Spleen (tissue), 11 donors: ENCODE measurements at regions not wholly inside any gene's neighbourhood (a gene's known extent, or its start where the extent isn't known, plus 50 kb on each side); places are given as distances from the start of the nearest gene placed in this dataset.

ENCODE experiments used
- DNase-seq: peaks from one replicate; pipeline ENCODE4 v3.0.0-alpha.2; 2020
- H3K27ac ChIP-seq, 8 donors: fragments of 200-600 bp; sonication (generic) in 7 of 8; 1 replicate in 4 of 8; 2 replicates in 4 of 8; pipeline versions ENCODE4 v1.5.0 to v1.8.0; 2016 to 2021; ENCODE audit warnings: inconsistent platforms in 4 of 8, mild to moderate bottlenecking in 4 of 8, moderate library complexity in 1 of 8
- H3K27me3 ChIP-seq, 7 donors: fragments of 200-600 bp; sonication (generic) in 6 of 7; replicated peaks in 1 of 7; 1 replicate in 4 of 7; 2 replicates in 3 of 7; pipeline versions ENCODE4 v1.5.0 to v1.8.0; 2016 to 2021; ENCODE audit warnings: inconsistent platforms in 3 of 7, mild to moderate bottlenecking in 1 of 7
- H3K36me3 ChIP-seq, 6 donors: fragments of 200-600 bp; sonication (generic) in 5 of 6; 1 replicate in 4 of 6; 2 replicates in 2 of 6; pipeline versions ENCODE4 v1.5.0 to v1.8.0; 2016 to 2021; ENCODE audit warnings: inconsistent platforms in 2 of 6
- H3K4me1 ChIP-seq, 6 donors: fragments of 200-600 bp; sonication (generic) in 5 of 6; 1 replicate in 3 of 6; 2 replicates in 3 of 6; pipeline versions ENCODE4 v1.5.0 to v1.8.0; 2016 to 2021; ENCODE audit warnings: inconsistent platforms in 3 of 6
- H3K4me3 ChIP-seq, 8 donors: fragments of 200-600 bp; sonication (generic) in 7 of 8; 1 replicate in 4 of 8; 2 replicates in 4 of 8; pipeline versions ENCODE4 v1.5.0 to v1.8.0; 2016 to 2021; ENCODE audit warnings: inconsistent platforms in 4 of 8, mild to moderate bottlenecking in 4 of 8, moderate library complexity in 2 of 8
- H3K9me3 ChIP-seq, 8 donors: fragments of 200-600 bp; sonication (generic) in 7 of 8; 1 replicate in 4 of 8; 2 replicates in 4 of 8; pipeline versions ENCODE4 v1.5.0 to v1.8.0; 2016 to 2021; ENCODE audit warnings: inconsistent platforms in 4 of 8
- POLR2A ChIP-seq, 3 donors: fragments of 450-650 bp; IDR thresholded peaks; one replicate each; pipeline ENCODE4 v1.5.1; 2017; ENCODE audit warnings: antibody characterized with exemption in 3 of 3, mild to moderate bottlenecking in 1 of 3
- POLR2AphosphoS5 ChIP-seq, 3 donors: sonication (generic); formaldehyde crosslinking; IDR thresholded peaks; one replicate each; pipeline ENCODE4 v1.5.1; 2017; ENCODE audit warnings: antibody characterized with exemption in 3 of 3
- WGBS, 5 donors: extraction: QIAGEN DNeasy Blood & Tissue Kit in 3 of 5; methylation state at CpG; one replicate each; pipeline versions ENCODE4 v1.1.5 to v1.1.7; 2013 to 2018; 5-methylcytosine and 5-hydroxymethylcytosine counted together
- intact Hi-C: fragments of 100-400 bp; cut with DNase I; formaldehyde crosslinking; loops from one replicate; pipeline ENCODE4 v1.15.0; 2023; ENCODE audit warnings: low total_unique reads
- TF ChIP-seq, protein P1 (sequence below), 11 experiments: fragments of 200-600 bp in 7 of 11; fragments of 450-650 bp in 4 of 11; sonication (generic) in 4 of 11; IDR thresholded peaks in 8 of 11; conservative IDR thresholded peaks in 3 of 11; 1 replicate in 7 of 11; 2 replicates in 4 of 11; pipeline versions ENCODE4 v1.4.0 to v1.8.0; 2016 to 2021; ENCODE audit warnings: antibody characterized with exemption in 11 of 11, inconsistent platforms in 4 of 11, mild to moderate bottlenecking in 1 of 11
- donor health status: healthy with polysubstance abuse.
- donor health status: DM: no; HTN: no; CAD: no; lungs with moderate emphysema.
- donor health status: DM: no; HTN: no; CAD: no.
- donor health status: Bipolar disorder and iron deficiency.
- donor health status: healthy.
- donor health status: DM: no; HTN: no; CAD: no.
- donor health status: DM: yes; HTN: yes; CAD: no.

DNA sequence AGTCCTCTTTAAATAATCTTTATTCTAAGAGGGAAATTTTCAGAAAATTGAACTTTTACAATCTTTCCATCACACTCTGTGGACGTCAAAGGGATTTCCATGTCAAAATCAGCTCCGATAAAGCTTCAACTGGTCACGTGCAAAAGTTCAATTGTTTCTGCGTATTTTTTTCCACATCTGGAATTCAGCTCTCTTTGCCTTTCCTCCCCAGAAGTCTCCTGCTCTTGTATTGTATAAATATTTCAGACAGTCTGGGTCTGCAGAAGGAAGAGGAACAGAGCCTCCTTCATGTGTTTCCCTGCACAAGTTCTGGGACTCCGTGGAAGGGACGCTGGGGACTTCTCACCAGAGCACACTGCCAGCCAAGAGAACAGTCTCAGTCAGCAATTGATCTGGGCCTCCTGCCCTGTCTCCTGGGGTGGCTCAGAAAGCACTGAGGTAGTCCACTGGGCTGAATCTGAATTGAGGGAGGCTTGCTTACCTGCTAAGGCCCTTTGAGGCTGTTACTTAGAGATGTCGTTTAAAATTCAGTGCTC is 251.5 kb downstream of the TFCP2L1 start:
- TF ChIP-seq, protein P1, sequence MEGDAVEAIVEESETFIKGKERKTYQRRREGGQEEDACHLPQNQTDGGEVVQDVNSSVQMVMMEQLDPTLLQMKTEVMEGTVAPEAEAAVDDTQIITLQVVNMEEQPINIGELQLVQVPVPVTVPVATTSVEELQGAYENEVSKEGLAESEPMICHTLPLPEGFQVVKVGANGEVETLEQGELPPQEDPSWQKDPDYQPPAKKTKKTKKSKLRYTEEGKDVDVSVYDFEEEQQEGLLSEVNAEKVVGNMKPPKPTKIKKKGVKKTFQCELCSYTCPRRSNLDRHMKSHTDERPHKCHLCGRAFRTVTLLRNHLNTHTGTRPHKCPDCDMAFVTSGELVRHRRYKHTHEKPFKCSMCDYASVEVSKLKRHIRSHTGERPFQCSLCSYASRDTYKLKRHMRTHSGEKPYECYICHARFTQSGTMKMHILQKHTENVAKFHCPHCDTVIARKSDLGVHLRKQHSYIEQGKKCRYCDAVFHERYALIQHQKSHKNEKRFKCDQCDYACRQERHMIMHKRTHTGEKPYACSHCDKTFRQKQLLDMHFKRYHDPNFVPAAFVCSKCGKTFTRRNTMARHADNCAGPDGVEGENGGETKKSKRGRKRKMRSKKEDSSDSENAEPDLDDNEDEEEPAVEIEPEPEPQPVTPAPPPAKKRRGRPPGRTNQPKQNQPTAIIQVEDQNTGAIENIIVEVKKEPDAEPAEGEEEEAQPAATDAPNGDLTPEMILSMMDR (IDR thresholded peaks at IDR 0.05 in 8 of 11, conservative IDR thresholded peaks at IDR 0.05 in 3 of 11) = no peak
- Histone ChIP-seq H3K36me3 (no peaks in the 10 kb centered on the region), H3K4me1 (no peaks in the 10 kb centered on the region), H3K4me3 (no peak overlapping the region), H3K27me3 (peaks cover 0 to 50% (median 0%) of the 10 kb centered on the region in 7 donors), H3K27ac (no peak overlapping the region), H3K9me3 (no peaks in the 10 kb centered on the region)
- intact Hi-C loops = no loop called here
- 75 to 91% (median 87%) methylated on average over 7 of the region's 7 CpGs for WGBS, 5 donors
- DNase-seq = no peak

DNA sequence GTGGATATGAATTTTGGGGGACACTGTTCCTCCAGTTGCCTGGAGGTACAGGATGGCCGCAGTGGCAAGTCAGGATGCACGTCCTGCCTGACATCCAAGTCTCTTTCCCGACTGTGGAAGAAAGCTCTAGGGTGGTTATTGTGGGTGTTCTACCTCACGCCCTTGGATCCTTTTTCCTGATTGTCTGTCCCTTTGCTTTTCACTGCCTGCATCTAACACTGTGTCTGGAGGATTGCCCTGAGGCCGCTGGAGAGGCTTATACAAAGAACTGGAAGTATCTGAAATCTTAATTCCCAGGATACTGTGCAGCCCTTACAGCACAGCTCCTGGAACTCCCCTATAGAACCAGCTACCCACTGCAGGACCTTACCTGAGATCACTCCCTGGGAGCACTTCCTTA is 250.5 kb downstream of the TFCP2L1 start:
- TF ChIP-seq POLR2A (IDR thresholded peaks at IDR 0.05) (no peak), POLR2AphosphoS5 (IDR thresholded peaks at IDR 0.05) (no peak)
- TF ChIP-seq, protein P1 (IDR thresholded peaks at IDR 0.05 in 8 of 11, conservative IDR thresholded peaks at IDR 0.05 in 3 of 11) = no peak
- H3K27me3 ChIP-seq = peaks cover 0 to 52% (median 0%) of the 10 kb centered on the region in 7 donors
- no peaks in the 10 kb centered on the region for H3K4me1 ChIP-seq
- H3K27ac ChIP-seq = no peak overlapping the region
- H3K4me3 ChIP-seq = no peak overlapping the region
- intact Hi-C loops = no loop called here
- no peak for DNase-seq
- WGBS, 5 donors = 61 to 88% (median 75%) methylated on average over 5 of the region's 5 CpGs
- H3K36me3 ChIP-seq = no peaks in the 10 kb centered on the region
- no peaks in the 10 kb centered on the region for H3K9me3 ChIP-seq

DNA sequence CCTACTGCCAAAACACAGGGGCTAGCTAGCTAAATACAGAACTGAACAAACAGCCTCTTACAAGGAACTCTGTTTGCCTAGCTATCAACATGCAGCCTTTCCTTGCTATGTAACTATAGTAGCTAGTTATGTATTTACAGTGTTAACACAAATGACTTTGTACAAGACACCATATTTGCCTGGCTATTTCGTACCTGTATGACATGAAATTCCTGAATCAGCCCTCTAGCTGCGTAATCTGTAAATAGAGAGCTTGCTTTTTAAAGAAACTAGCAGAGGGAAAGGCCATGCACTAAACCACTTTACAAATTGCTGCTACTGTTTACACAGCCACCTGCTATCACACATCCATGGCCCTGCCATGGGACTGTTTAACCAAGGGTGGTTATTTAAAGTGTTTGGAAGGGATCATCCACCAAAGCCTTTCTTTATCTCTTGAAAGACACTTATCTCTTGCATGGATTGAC is 248.7 kb downstream of the TFCP2L1 start:
- TF ChIP-seq POLR2A (IDR thresholded peaks at IDR 0.05) (no peak), POLR2AphosphoS5 (IDR thresholded peaks at IDR 0.05) (no peak)
- TF ChIP-seq, protein P1 (IDR thresholded peaks at IDR 0.05 in 8 of 11, conservative IDR thresholded peaks at IDR 0.05 in 3 of 11) = no peak
- WGBS, 5 donors = 79 to 85% (median 81%) methylated on average over 2 of the region's 2 CpGs
- DNase-seq = no peak
- no peaks in the 10 kb centered on the region for H3K4me1 ChIP-seq
- H3K27me3 ChIP-seq = peaks cover 0 to 42% (median 0%) of the 10 kb centered on the region in 7 donors
- no peak overlapping the region for H3K4me3 ChIP-seq
- no peak overlapping the region for H3K27ac ChIP-seq
- no peaks in the 10 kb centered on the region for H3K9me3 ChIP-seq
- H3K36me3 ChIP-seq = no peaks in the 10 kb centered on the region
- intact Hi-C loops = no loop called here

DNA sequence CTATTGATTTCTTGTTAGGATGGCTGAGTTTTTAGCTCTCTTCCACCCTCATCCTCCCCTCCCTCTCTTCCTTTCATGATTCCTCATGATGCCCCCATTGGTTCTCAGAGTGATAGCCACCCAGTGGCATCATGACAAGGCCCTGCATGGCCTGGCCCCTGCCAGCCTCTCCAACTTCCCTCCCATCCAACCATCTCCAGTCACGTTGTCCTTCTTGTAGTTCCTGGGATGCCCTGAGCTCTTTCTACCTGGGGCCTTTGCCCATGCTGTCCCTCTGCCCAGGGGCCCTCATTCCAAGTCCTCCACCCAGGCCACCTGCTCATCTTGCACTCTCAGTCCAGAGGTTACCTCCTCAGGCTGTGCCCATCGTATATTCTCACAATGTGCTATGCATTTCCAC is 247.5 kb downstream of the TFCP2L1 start:
- no peak for DNase-seq
- Histone ChIP-seq H3K36me3 (no peaks in the 10 kb centered on the region), H3K27me3 (peaks cover 0 to 30% (median 0%) of the 10 kb centered on the region in 7 donors), H3K4me3 (no peak overlapping the region), H3K4me1 (no peaks in the 10 kb centered on the region), H3K9me3 (no peaks in the 10 kb centered on the region), H3K27ac (no peak overlapping the region)
- WGBS, 5 donors = 83 to 95% (median 92%) methylated on average over 2 of the region's 2 CpGs
- TF ChIP-seq, protein P1 (IDR thresholded peaks at IDR 0.05 in 8 of 11, conservative IDR thresholded peaks at IDR 0.05 in 3 of 11) = no peak
- TF ChIP-seq POLR2A (IDR thresholded peaks at IDR 0.05) (no peak), POLR2AphosphoS5 (IDR thresholded peaks at IDR 0.05) (no peak)
- intact Hi-C loops = no loop called here
